GM18909 (cell line): ENCODE measurements at regions not wholly inside any gene's neighbourhood (a gene's known extent, or its start where the extent isn't known, plus 50 kb on each side); places are given as distances from the start of the nearest gene placed in this dataset.

Experiments used
- ATAC-seq: cut with Tn5 transposase; IDR thresholded peaks from one replicate; pipeline ENCODE4 v1.9.1; 2021; ENCODE audit warnings: mild to moderate bottlenecking; ENCODE audit not compliant: unreplicated experiment, poor library complexity

- peak; percentile 83 for ATAC-seq
These were observed 61.5 kb downstream of the TBXT start for GRCh38 chr6:166106076-166106686.

GRCh38 chr6:166105341-166106075 lies 62.1 kb downstream of the TBXT start:
- ATAC-seq, result peak; percentile 28

- no peak for ATAC-seq
These were observed 62.8 kb downstream of the TBXT start for GRCh38 chr6:166104872-166105271.

GRCh38 chr6:166104107-166104506 lies 63.5 kb downstream of the TBXT start:
- ATAC-seq, result no peak

GRCh38 chr6:166101819-166102419 lies 65.7 kb downstream of the TBXT start:
- ATAC-seq, result no peak

- ATAC-seq, result peak; percentile 93
These were observed 69.6 kb downstream of the TBXT start for GRCh38 chr6:166097914-166098522.

GRCh38 chr6:166087852-166088251 lies 79.8 kb downstream of the TBXT start:
- no peak for ATAC-seq

GRCh38 chr6:166087246-166087645 lies 80.4 kb downstream of the TBXT start:
- no peak for ATAC-seq

- ATAC-seq, result no peak
These were observed 82.2 kb downstream of the TBXT start for GRCh38 chr6:166085500-166085899.

- no peak for ATAC-seq
These were observed 82.7 kb downstream of the TBXT start for GRCh38 chr6:166084951-166085350.

GRCh38 chr6:166079841-166080240 lies 87.8 kb downstream of the TBXT start:
- ATAC-seq, result no peak

GRCh38 chr6:166078294-166078693 lies 89.4 kb downstream of the TBXT start:
- no peak for ATAC-seq

- no peak for ATAC-seq
These were observed 91.0 kb downstream of the TBXT start for GRCh38 chr6:166076625-166077024.

- ATAC-seq, result no peak
These were observed 91.7 kb downstream of the TBXT start for GRCh38 chr6:166075925-166076324.

GRCh38 chr6:166075186-166075585 lies 92.5 kb downstream of the TBXT start:
- ATAC-seq, result no peak

GRCh38 chr6:166073082-166073481 lies 94.6 kb downstream of the TBXT start:
- ATAC-seq, result no peak

- ATAC-seq, result no peak
These were observed 98.9 kb downstream of the TBXT start for GRCh38 chr6:166068768-166069167.

GRCh38 chr6:166058064-166058739 lies 109.4 kb downstream of the TBXT start:
- no peak for ATAC-seq

GRCh38 chr6:166057431-166057830 lies 110.2 kb downstream of the TBXT start:
- no peak for ATAC-seq

GRCh38 chr6:166056637-166057036 lies 111.0 kb downstream of the TBXT start:
- no peak for ATAC-seq

- ATAC-seq, result no peak
These were observed 111.8 kb downstream of the TBXT start for GRCh38 chr6:166055801-166056200.
